ENCODE measurements at regions not wholly inside any gene's neighbourhood (a gene's known extent, or its start where the extent isn't known, plus 50 kb on each side); places are given as distances from the start of the nearest gene placed in this dataset.

GRCh38 chr6:104411302-104411701, 448.4 kb downstream of the HACE1 start:
- no peaks in the 10 kb centered on the region for H3K9me3 ChIP-seq (ENCODE audit: control insufficient read depth, low read length)
- no peak for TF ChIP-seq CTCF (conservative IDR thresholded peaks at IDR 0.05)
- no peak overlapping the region for H3K4me3 ChIP-seq (ENCODE audit: low read length)
- Mint-ChIP-seq H3K27me3 (ENCODE audit: insufficient read depth) (no peaks in the 10 kb centered on the region), H3K27ac (no peak overlapping the region), H3K4me1 (peaks cover 41% of the 10 kb centered on the region), H3K9me3 (no peaks in the 10 kb centered on the region), H3K36me3 (ENCODE audit: low read depth) (no peaks in the 10 kb centered on the region), H3K4me3 (no peak overlapping the region)
- H3K36me3 ChIP-seq (ENCODE audit: control insufficient read depth, insufficient read depth, low read length), result no peaks in the 10 kb centered on the region
- 92 to 95% methylated on average over 3 to 6 of the region's 6 CpGs for WGBS, 2 experiments (ENCODE audit: insufficient coverage in 1 of 2, insufficient read length in 1 of 2)
- H3K27ac ChIP-seq (ENCODE audit: low read depth, low read length), result no peak overlapping the region
- DNase-seq, result no peak
- no peak overlapping the region for H3K9ac ChIP-seq (ENCODE audit: extremely low read depth, low read length, poor library complexity, severe bottlenecking)
- H3K4me1 ChIP-seq (ENCODE audit: control insufficient read depth, insufficient read depth, low read length), result no peaks in the 10 kb centered on the region
- no peaks in the 10 kb centered on the region for H3K27me3 ChIP-seq (ENCODE audit: control insufficient read depth, insufficient read depth, low read length, poor library complexity, severe bottlenecking)

GRCh38 chr6:104409913-104410312, 449.8 kb downstream of the HACE1 start:
- Histone ChIP-seq H3K9me3 (ENCODE audit: control insufficient read depth, low read length) (no peaks in the 10 kb centered on the region), H3K27ac (ENCODE audit: low read depth, low read length) (no peak overlapping the region), H3K9ac (ENCODE audit: extremely low read depth, low read length, poor library complexity, severe bottlenecking) (no peak overlapping the region), H3K36me3 (ENCODE audit: control insufficient read depth, insufficient read depth, low read length) (no peaks in the 10 kb centered on the region), H3K4me1 (ENCODE audit: control insufficient read depth, insufficient read depth, low read length) (no peaks in the 10 kb centered on the region), H3K27me3 (ENCODE audit: control insufficient read depth, insufficient read depth, low read length, poor library complexity, severe bottlenecking) (no peaks in the 10 kb centered on the region), H3K4me3 (ENCODE audit: low read length) (no peak overlapping the region)
- Mint-ChIP-seq H3K4me3 (no peak overlapping the region), H3K27ac (no peak overlapping the region), H3K4me1 (peaks cover 41% of the 10 kb centered on the region), H3K27me3 (ENCODE audit: insufficient read depth) (no peaks in the 10 kb centered on the region), H3K9me3 (no peaks in the 10 kb centered on the region), H3K36me3 (ENCODE audit: low read depth) (no peaks in the 10 kb centered on the region)
- TF ChIP-seq CTCF (conservative IDR thresholded peaks at IDR 0.05), result no peak
- no peak for DNase-seq

DNA sequence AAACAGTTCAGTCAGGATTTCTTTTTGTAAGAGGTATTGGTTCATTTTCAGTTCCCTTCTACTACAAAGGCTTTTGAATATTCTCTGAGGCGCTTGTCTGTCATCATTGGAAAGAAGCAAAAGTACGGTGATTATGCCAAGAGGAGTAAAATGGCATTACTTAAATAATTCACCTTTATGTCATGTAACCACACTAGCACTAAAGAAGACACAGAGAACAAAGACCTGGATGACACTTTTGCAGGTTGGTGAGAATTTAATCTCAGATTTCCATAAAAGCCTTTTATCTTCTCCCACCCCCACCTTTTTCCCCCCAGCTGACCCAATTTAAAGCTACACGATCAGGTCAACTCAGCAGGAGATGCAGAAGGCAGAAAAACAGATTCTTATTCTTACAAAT, 451.8 kb downstream of the HACE1 start:
- peaks cover 24% of the 10 kb centered on the region for H3K4me1 Mint-ChIP-seq

More for the DNA sequence above, 451.8 kb downstream of the HACE1 start:
- no peaks in the 10 kb centered on the region for H3K9me3 Mint-ChIP-seq
- no peaks in the 10 kb centered on the region for H3K36me3 Mint-ChIP-seq (ENCODE audit: low read depth)
- H3K4me1 ChIP-seq (ENCODE audit: control insufficient read depth, insufficient read depth, low read length), result no peaks in the 10 kb centered on the region
- no peaks in the 10 kb centered on the region for H3K27me3 Mint-ChIP-seq (ENCODE audit: insufficient read depth)
- no peaks in the 10 kb centered on the region for H3K27me3 ChIP-seq (ENCODE audit: control insufficient read depth, insufficient read depth, low read length, poor library complexity, severe bottlenecking)
- DNase-seq, result no peak
- no peak for TF ChIP-seq CTCF (conservative IDR thresholded peaks at IDR 0.05)
- H3K27ac Mint-ChIP-seq, result no peak overlapping the region
- 68 to 100% methylated on average over 1 to 3 of the region's 3 CpGs for WGBS, 2 experiments (ENCODE audit: insufficient coverage in 1 of 2, insufficient read length in 1 of 2)
- H3K4me3 Mint-ChIP-seq, result no peak overlapping the region
- peak overlapping the region; percentile 64 for H3K4me3 ChIP-seq (ENCODE audit: low read length)
- no peaks in the 10 kb centered on the region for H3K36me3 ChIP-seq (ENCODE audit: control insufficient read depth, insufficient read depth, low read length)
- no peak overlapping the region for H3K9ac ChIP-seq (ENCODE audit: extremely low read depth, low read length, poor library complexity, severe bottlenecking)
- H3K9me3 ChIP-seq (ENCODE audit: control insufficient read depth, low read length), result no peaks in the 10 kb centered on the region
- no peak overlapping the region for H3K27ac ChIP-seq (ENCODE audit: low read depth, low read length)
